ENCODE measurements at regions not wholly inside any gene's neighbourhood (a gene's known extent, or its start where the extent isn't known, plus 50 kb on each side); places are given as distances from the start of the nearest gene placed in this dataset.

DNA sequence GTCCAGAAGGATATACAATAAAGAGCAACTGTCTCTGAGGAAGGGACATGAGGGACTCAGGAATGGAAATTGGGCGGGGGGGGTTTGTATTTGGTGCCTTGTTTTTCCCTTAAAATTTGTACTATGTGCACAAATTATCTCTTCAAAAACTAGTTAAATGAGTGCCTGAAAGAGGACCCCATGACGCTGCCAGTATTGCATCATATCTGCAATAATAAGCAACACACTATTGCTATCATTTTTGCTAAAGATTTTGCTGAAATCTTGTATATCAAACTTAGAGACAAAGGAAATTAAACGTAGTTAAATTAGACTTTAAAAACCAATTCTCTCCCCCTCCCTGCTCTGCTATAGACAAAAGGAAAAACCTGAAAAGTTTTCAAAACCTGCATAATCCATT lies 89.7 kb upstream of the SLC30A5 start:
- Histone ChIP-seq H3K27me3 (ENCODE audit: insufficient read depth, low read length) (no peaks in the 10 kb centered on the region), H3K4me1 (ENCODE audit: insufficient read depth, low read length) (no peaks in the 10 kb centered on the region), H3K9me3 (ENCODE audit: control insufficient read depth in 1 of 2, low read length in 2 of 2) (no peaks in the 10 kb centered on the region), H3K36me3 (ENCODE audit: insufficient read depth, low read length) (no peaks in the 10 kb centered on the region), H3K4me3 (ENCODE audit: low read length in 2 of 2) (no peak overlapping the region), H3K27ac (ENCODE audit: low read depth, low read length) (no peak overlapping the region)
- no peak for DNase-seq
- H3K27ac Mint-ChIP-seq, result no peak overlapping the region
- peaks cover 0 to 2% (median 0%) of the 10 kb centered on the region in 8 donors for H3K9me3 Mint-ChIP-seq
- intact Hi-C loops (cut with micrococcal nuclease), result no loop called here
- CTCF ChIA-PET (ENCODE audit: partially characterized antibody), result no interaction called here
- H3K36me3 Mint-ChIP-seq, result no peaks in the 10 kb centered on the region
- H3K4me1 Mint-ChIP-seq, result no peaks in the 10 kb centered on the region
- H3K4me3 Mint-ChIP-seq, result peak overlapping the region in 1 of 8 donors; percentile 12
- POLR2A ChIA-PET (ENCODE audit: partially characterized antibody), result no interaction called here
- H3K27me3 Mint-ChIP-seq, result peaks cover 12 to 18% of the 10 kb centered on the region in 2 donors

DNA sequence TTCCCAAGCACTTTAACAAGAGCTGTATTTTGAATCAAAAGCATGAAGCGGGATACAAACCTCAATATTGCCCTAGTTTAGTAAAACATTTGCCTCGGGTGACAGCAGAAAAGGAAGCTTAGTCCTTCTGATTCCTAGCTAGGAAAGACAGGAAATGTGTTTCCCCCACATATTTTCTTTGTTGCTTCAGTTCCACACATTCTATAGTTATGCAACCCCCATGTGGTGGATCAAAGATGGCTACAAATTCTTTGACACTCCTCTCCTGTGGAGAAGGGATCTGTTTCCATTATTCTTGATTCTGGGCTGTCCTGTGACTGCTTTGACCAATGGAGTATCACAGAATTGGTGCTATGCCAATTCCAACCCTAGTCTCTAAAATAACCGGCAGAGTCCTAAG lies 89.1 kb upstream of the SLC30A5 start:
- peak overlapping the region in 1 of 7 donors; percentile 57 for H3K27ac Mint-ChIP-seq
- H3K4me3 Mint-ChIP-seq, result no peak overlapping the region
- intact Hi-C loops (cut with micrococcal nuclease), result no loop called here
- Histone ChIP-seq H3K27ac (ENCODE audit: low read depth, low read length) (no peak overlapping the region), H3K4me3 (ENCODE audit: low read length in 2 of 2) (no peak overlapping the region), H3K4me1 (ENCODE audit: insufficient read depth, low read length) (no peaks in the 10 kb centered on the region), H3K9me3 (ENCODE audit: control insufficient read depth in 1 of 2, low read length in 2 of 2) (no peaks in the 10 kb centered on the region), H3K27me3 (ENCODE audit: insufficient read depth, low read length) (no peaks in the 10 kb centered on the region), H3K36me3 (ENCODE audit: insufficient read depth, low read length) (no peaks in the 10 kb centered on the region)
- peaks cover 0 to 2% (median 0%) of the 10 kb centered on the region in 8 donors for H3K9me3 Mint-ChIP-seq
- POLR2A ChIA-PET (ENCODE audit: partially characterized antibody), result no interaction called here
- DNase-seq, result no peak
- no peaks in the 10 kb centered on the region for H3K36me3 Mint-ChIP-seq
- CTCF ChIA-PET (ENCODE audit: partially characterized antibody), result interaction anchor here (0.5 kb wide), 1 partner anchor 1758 kb away, joined by 3 read pairs; no protein-coding TSS in a partner anchor
- peaks cover 12 to 18% of the 10 kb centered on the region in 2 donors for H3K27me3 Mint-ChIP-seq
- H3K4me1 Mint-ChIP-seq, result no peaks in the 10 kb centered on the region

DNA sequence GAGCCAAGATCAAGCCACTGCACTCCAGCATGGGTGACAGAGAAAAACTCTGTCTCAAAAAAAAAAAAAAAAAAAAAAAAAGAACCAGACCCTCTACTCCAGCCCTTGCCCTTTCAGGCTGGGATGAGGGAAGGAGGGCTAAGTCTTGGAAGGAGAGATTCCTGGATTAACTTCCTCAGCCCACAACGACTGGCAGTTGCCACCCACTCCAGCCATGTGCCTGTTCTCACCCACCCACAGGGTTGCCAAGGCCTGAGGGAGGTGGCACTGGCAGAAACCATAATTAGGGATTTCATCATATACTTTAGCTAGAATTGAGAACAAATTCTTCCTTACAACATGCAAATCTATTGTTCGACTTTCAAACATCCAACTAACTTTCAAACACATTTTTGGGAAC lies 87.8 kb upstream of the SLC30A5 start:
- no peaks in the 10 kb centered on the region for H3K27me3 ChIP-seq (ENCODE audit: insufficient read depth, low read length)
- no peaks in the 10 kb centered on the region for H3K4me1 Mint-ChIP-seq
- H3K4me3 Mint-ChIP-seq, result no peak overlapping the region
- H3K4me3 ChIP-seq (ENCODE audit: low read length in 2 of 2), result no peak overlapping the region
- POLR2A ChIA-PET (ENCODE audit: partially characterized antibody), result no interaction called here
- H3K36me3 ChIP-seq (ENCODE audit: insufficient read depth, low read length), result no peaks in the 10 kb centered on the region
- H3K36me3 Mint-ChIP-seq, result no peaks in the 10 kb centered on the region
- CTCF ChIA-PET (ENCODE audit: partially characterized antibody), result interaction anchor here (0.7 to 1.7 kb wide), 2 partner anchors 668 to 738 kb away, joined by 3 read pairs; no protein-coding TSS in a partner anchor
- H3K27me3 Mint-ChIP-seq, result peaks cover 14 to 20% of the 10 kb centered on the region in 2 donors
- intact Hi-C loops (cut with micrococcal nuclease), result no loop called here
- no peaks in the 10 kb centered on the region for H3K4me1 ChIP-seq (ENCODE audit: insufficient read depth, low read length)
- H3K9me3 ChIP-seq (ENCODE audit: control insufficient read depth in 1 of 2, low read length in 2 of 2), result no peaks in the 10 kb centered on the region
- peaks cover 0 to 2% (median 0%) of the 10 kb centered on the region in 8 donors for H3K9me3 Mint-ChIP-seq
- H3K27ac Mint-ChIP-seq, result no peak overlapping the region
- H3K27ac ChIP-seq (ENCODE audit: low read depth, low read length), result no peak overlapping the region
- no peak for DNase-seq

DNA sequence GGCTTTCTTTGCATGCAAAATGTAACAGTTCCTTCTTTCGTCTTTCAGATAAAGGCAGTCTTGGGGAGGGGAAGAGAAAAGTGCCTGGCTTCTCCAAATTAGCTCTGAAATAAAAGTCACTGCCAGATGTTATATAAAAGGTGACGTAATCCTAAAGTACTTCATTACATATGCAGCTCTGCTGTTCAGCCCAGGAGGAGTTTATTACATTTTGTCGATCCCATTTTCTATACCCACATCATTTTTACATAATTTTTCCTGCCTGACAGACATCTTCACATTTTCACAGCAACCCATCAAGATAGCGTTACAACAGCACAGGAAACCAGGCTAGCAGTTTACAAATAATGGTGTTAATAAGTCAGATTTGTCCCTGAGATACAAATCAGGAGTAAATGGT lies 86.7 kb upstream of the SLC30A5 start:
- no peaks in the 10 kb centered on the region for H3K9me3 ChIP-seq (ENCODE audit: control insufficient read depth in 1 of 2, low read length in 2 of 2)
- H3K4me1 Mint-ChIP-seq, result no peaks in the 10 kb centered on the region

DNA sequence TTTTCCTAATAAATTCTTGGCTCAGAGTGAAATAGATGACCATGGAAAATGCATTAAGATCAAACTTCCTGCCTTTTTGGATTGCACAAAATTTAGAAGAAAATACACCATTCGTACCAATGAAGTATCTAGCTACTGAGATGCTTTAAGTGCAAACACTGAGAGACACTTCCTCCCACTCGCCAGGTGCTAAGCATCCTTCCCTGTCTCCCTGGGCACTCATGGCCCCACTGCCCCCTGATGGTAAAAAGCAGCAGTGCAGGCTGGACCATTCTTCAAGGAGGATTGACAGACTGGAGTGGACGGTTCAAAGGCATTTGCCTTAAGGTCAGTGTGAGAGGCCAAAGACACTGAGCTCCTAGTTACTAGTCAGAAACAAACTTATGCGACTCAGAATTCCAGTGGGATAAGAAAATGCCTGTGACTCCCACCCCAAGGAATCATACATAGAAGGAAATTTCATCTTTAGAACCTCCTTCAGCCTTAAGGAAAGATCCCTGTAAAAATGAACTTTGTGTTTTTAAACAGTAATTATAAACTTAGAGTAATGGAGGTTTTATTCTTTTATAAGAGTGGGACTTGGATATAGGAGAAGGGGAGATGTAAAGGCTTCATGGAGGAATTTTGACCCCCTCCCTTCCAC lies 86.0 kb upstream of the SLC30A5 start:
- no peaks in the 10 kb centered on the region for H3K36me3 ChIP-seq (ENCODE audit: insufficient read depth, low read length)
- ChIA-PET CTCF (ENCODE audit: partially characterized antibody) (interaction anchor here (0.8 to 1.8 kb wide), 9 partner anchors 11 to 1762 kb away, joined by 3 to 7 read pairs (median 3); no protein-coding TSS in a partner anchor), POLR2A (ENCODE audit: partially characterized antibody) (no interaction called here)
- DNase-seq, result peak; percentile 49 to 57 (median 54)
- H3K4me1 ChIP-seq (ENCODE audit: insufficient read depth, low read length), result no peaks in the 10 kb centered on the region
- H3K27me3 Mint-ChIP-seq, result peaks cover 15 to 18% of the 10 kb centered on the region in 2 donors
- H3K27ac Mint-ChIP-seq, result no peak overlapping the region
- H3K4me3 Mint-ChIP-seq, result no peak overlapping the region
- peaks cover 0 to 2% (median 0%) of the 10 kb centered on the region in 8 donors for H3K9me3 Mint-ChIP-seq
- H3K27ac ChIP-seq (ENCODE audit: low read depth, low read length), result no peak overlapping the region
- H3K36me3 Mint-ChIP-seq, result no peaks in the 10 kb centered on the region
- no peaks in the 10 kb centered on the region for H3K4me1 Mint-ChIP-seq
- no peaks in the 10 kb centered on the region for H3K9me3 ChIP-seq (ENCODE audit: control insufficient read depth in 1 of 2, low read length in 2 of 2)
- intact Hi-C loops (cut with micrococcal nuclease), result loop anchor here (1.0 kb wide), 3 partner anchors 548 to 1762 kb away; no protein-coding TSS in a partner anchor
- no peaks in the 10 kb centered on the region for H3K27me3 ChIP-seq (ENCODE audit: insufficient read depth, low read length)
- H3K4me3 ChIP-seq (ENCODE audit: low read length in 2 of 2), result no peak overlapping the region

More for the DNA sequence above, 86.7 kb upstream of the SLC30A5 start:
- no peaks in the 10 kb centered on the region for H3K4me1 ChIP-seq (ENCODE audit: insufficient read depth, low read length)
- H3K27me3 Mint-ChIP-seq, result peaks cover 14 to 20% of the 10 kb centered on the region in 2 donors
- H3K27ac ChIP-seq (ENCODE audit: low read depth, low read length), result no peak overlapping the region
- no peak overlapping the region for H3K4me3 ChIP-seq (ENCODE audit: low read length in 2 of 2)
- H3K36me3 Mint-ChIP-seq, result no peaks in the 10 kb centered on the region
- CTCF ChIA-PET (ENCODE audit: partially characterized antibody), result interaction anchor here (1.2 to 1.8 kb wide), 5 partner anchors 19 to 1761 kb away, joined by 3 to 7 read pairs (median 3); no protein-coding TSS in a partner anchor
- DNase-seq, result no peak
- POLR2A ChIA-PET (ENCODE audit: partially characterized antibody), result no interaction called here
- H3K9me3 Mint-ChIP-seq, result peaks cover 0 to 2% (median 0%) of the 10 kb centered on the region in 8 donors
- no peak overlapping the region for H3K4me3 Mint-ChIP-seq
- H3K36me3 ChIP-seq (ENCODE audit: insufficient read depth, low read length), result no peaks in the 10 kb centered on the region
- H3K27me3 ChIP-seq (ENCODE audit: insufficient read depth, low read length), result no peaks in the 10 kb centered on the region
- intact Hi-C loops (cut with micrococcal nuclease), result loop anchor here (1.0 kb wide), 3 partner anchors 547 to 1761 kb away; no protein-coding TSS in a partner anchor
- H3K27ac Mint-ChIP-seq, result no peak overlapping the region

DNA sequence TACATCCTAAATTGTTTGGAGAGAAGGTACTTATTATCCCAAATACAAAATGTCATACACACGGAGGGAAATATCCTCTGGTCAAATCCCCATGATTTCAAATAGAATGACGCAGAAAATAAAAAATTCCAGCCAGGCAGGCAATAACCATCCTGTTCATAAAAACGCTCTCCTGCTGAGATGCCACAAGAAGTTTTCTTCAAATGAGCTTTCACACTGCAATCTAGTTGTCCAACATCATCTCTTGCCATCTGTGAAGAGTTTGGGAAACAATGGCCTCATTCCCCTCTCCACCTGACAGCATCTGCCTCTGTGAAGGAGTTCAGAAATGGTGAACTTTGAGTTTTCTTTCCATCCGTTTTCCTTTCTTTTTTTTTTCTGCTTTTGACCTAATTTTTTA lies 83.3 kb upstream of the SLC30A5 start:
- Histone ChIP-seq H3K27ac (ENCODE audit: low read depth, low read length) (no peak overlapping the region), H3K27me3 (ENCODE audit: insufficient read depth, low read length) (no peaks in the 10 kb centered on the region), H3K4me1 (ENCODE audit: insufficient read depth, low read length) (no peaks in the 10 kb centered on the region), H3K36me3 (ENCODE audit: insufficient read depth, low read length) (no peaks in the 10 kb centered on the region), H3K4me3 (ENCODE audit: low read length in 2 of 2) (no peak overlapping the region), H3K9me3 (ENCODE audit: control insufficient read depth in 1 of 2, low read length in 2 of 2) (no peaks in the 10 kb centered on the region)
- Mint-ChIP-seq H3K36me3 (no peaks in the 10 kb centered on the region), H3K27ac (peak overlapping the region in 1 of 7 donors; percentile 33), H3K4me3 (no peak overlapping the region), H3K27me3 (peaks cover 10 to 20% of the 10 kb centered on the region in 2 donors), H3K9me3 (peaks cover 0 to 3% (median 0%) of the 10 kb centered on the region in 8 donors), H3K4me1 (no peaks in the 10 kb centered on the region)
- no peak for DNase-seq
- intact Hi-C loops (cut with micrococcal nuclease), result no loop called here
- POLR2A ChIA-PET (ENCODE audit: partially characterized antibody), result no interaction called here
- CTCF ChIA-PET (ENCODE audit: partially characterized antibody), result no interaction called here

DNA sequence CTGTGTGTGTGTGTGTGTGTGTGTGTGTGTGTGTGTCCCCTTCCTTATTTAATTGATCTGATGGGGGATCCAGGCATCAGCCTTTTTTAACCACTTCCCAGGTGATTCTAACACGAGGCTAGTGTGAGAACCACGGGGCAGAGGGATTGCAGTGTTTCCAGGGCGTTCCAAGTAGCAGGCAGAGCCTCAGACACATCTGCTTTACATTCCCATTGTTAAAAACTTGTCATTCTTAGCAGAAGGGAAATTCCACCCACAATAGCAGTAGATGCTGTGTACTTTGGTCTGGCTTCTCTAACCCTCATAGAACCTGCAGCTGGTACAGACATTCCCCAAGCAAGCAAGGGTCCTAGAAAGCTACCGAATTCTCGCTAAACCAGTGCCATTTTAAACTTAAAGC lies 81.9 kb upstream of the SLC30A5 start:
- Mint-ChIP-seq H3K4me1 (no peaks in the 10 kb centered on the region), H3K27me3 (peaks cover 11 to 17% of the 10 kb centered on the region in 2 donors), H3K9me3 (peaks cover 0 to 3% (median 0%) of the 10 kb centered on the region in 8 donors), H3K36me3 (no peaks in the 10 kb centered on the region), H3K4me3 (no peak overlapping the region), H3K27ac (peak overlapping the region in 1 of 7 donors; percentile 20)
- Histone ChIP-seq H3K9me3 (ENCODE audit: control insufficient read depth in 1 of 2, low read length in 2 of 2) (no peaks in the 10 kb centered on the region), H3K4me3 (ENCODE audit: low read length in 2 of 2) (no peak overlapping the region), H3K27ac (ENCODE audit: low read depth, low read length) (no peak overlapping the region), H3K36me3 (ENCODE audit: insufficient read depth, low read length) (no peaks in the 10 kb centered on the region), H3K27me3 (ENCODE audit: insufficient read depth, low read length) (no peaks in the 10 kb centered on the region), H3K4me1 (ENCODE audit: insufficient read depth, low read length) (no peaks in the 10 kb centered on the region)
- ChIA-PET CTCF (ENCODE audit: partially characterized antibody) (interaction anchor here (0.6 to 1.8 kb wide), 2 partner anchors 15 to 1979 kb away, joined by 3 to 6 read pairs; no protein-coding TSS in a partner anchor), POLR2A (ENCODE audit: partially characterized antibody) (no interaction called here)
- intact Hi-C loops (cut with micrococcal nuclease), result no loop called here
- no peak for DNase-seq

All from CD4-positive, alpha-beta memory T cell (primary cell).